Ureter (tissue), 1 donor: ENCODE measurements at regions not wholly inside any gene's neighbourhood (a gene's known extent, or its start where the extent isn't known, plus 50 kb on each side); places are given as distances from the start of the nearest gene placed in this dataset.
"Not testable (repeated sequence)": the region's sequence is repeated elsewhere in the genome, so short reads cannot be mapped to it uniquely, and the experiment has no call there.

Source experiments
- DNase-seq: peaks from one replicate; pipeline ENCODE4 v3.0.0-alpha.2; 2020; ENCODE audit warnings: low spot score
- donor health status: DM: yes; HTN: yes; CAD: no.

- DNase-seq = no peak
These were observed 353.7 kb upstream of the IRX2 start for GRCh38 chr5:3105172-3105571.

DNA sequence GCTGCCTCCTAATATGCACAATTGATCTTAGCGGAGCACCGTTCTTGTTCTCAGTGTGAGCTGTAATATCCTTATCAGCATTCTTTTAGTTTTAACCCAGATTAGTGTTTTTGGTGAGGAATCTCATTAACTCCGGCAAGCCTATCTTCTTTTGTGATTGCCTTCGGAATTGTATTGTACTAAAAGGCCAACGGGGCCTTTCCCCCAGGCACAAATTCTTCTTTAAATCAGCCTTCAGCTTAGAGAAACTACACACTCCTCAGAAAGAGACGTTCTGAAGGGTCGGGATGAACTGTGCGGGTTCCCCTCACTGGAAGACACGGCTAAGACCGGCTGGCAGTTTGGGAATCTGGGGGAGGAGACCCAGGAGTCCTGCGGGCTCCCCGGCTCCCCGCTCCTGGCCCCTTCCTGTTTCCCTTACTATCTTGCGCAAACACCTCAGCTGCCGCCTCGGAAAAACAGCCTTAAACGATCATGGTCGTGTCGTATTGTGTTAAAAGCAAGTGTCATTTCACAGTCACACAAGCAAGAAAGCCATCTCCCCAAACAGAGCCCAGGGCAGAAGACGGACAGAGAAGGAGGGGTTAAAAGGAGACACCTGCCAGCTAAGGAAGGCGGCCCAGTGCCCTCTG, 353.1 kb upstream of the IRX2 start:
- no peak for DNase-seq

- no peak for DNase-seq
These were observed 351.9 kb upstream of the IRX2 start for GRCh38 chr5:3103262-3103811.

DNA sequence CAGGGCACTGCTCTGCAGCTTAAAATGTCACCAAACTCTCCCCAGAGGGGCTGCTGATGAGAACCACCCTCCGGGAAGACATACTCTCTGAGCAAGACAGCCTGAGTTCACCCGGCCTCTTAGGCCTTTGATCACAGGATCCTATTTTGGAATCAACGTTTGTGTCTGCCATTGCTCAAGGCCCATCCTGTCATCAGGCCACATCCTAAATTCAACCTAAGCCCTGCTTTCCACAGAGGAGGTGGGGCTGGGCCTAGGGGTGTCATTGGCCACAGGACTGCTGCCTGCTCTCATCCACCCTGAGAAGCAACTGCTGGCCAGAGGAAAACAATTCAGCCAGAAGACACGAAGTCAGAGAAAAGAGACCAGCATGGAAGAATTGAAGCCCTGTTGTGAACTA, 351.1 kb upstream of the IRX2 start:
- DNase-seq = no peak

GRCh38 chr5:3101561-3101960, 350.1 kb upstream of the IRX2 start:
- DNase-seq = no peak

DNA sequence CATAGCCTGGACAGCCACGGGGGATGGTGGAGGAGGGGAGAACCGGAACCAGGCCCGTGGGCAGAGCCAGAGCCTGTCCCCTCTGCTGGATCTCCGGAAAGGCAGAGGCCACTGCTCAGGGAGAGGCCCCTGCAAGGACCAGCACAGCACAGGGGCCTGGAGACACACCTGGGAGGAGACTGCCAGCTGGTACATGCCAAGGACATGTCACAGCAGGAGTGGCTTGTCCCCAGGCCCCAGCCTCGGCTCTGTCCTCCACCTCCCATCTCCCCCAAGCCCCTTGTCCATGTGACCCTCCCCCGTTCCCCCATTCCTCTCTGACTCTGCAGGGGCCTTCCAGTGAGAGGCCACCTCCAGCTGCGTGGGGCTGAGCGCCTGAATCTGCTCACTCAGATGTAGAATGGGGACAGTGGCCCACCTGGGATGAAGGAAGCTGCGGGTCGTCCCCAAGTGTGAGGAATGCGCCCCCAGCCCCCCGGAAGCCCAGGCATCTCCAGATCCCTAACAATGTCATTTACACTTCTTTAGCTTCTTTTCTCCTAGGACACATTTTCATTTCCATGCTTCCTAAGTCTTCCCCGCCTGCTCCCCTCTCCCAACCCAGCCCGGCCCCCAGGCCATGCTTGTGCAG, 349.6 kb upstream of the IRX2 start:
- no peak for DNase-seq

- DNase-seq = no peak
These were observed 348.5 kb upstream of the IRX2 start for GRCh38 chr5:3099954-3100353.

DNA sequence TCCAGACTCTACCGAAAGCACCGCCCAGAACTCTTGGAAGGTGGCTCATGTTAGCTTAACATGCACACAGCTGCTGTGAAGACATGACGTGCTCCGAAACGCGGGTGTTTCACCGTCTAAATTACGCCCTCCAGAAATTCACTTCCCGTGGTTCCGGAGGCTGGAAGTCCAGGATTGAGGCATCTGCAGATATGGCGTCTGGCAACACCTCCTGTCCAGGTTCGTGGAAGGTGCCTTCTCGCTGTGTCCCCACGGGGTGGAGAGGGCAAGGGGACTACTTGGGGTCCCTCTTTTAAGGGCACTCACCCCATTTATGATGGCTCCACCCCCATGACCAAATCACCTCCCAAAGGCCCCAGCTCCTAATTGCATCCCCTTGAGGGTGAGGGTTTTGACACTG, 348.0 kb upstream of the IRX2 start:
- no peak for DNase-seq

GRCh38 chr5:3098821-3099220, 347.3 kb upstream of the IRX2 start:
- no peak for DNase-seq

DNA sequence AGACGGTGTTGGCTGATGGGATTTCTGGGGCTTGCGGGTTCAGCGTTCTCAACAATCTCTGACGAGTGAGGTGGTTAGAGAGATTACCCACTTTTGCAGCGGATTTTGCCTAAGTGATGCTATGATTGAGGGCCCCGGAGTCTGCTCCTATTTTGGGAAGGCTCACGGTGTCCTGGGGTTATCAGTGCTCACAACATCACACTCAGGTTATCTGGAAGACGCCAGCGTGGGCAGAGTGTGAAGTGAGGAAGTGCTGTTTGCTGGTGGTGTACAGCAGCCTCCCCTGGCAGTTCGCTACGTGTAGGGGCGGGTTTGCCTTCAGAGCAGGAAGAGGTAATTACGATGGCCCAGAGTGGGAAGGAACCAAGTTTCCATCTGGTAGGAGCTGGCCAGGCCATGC, 341.2 kb upstream of the IRX2 start:
- DNase-seq = no peak

DNA sequence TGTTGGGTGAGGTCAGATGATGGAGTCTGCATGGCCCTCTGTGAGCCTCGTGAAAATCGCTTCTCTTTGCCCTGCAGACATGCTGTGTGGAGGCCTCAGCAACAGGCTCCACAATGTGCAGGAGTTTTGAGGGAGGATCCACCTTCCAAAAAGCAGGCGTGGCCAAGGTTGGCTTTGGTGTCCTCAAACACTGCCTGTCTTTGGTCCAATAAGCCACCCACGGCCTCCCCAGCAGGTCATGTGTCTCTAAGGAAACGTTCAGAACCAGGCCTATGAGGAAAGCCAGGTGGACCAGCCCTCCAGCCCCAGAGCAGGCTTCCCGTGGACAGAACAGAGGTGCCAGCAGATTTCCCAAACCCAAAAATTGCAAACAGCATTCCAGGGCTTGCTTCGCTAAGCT, 340.7 kb upstream of the IRX2 start:
- no peak for DNase-seq

DNA sequence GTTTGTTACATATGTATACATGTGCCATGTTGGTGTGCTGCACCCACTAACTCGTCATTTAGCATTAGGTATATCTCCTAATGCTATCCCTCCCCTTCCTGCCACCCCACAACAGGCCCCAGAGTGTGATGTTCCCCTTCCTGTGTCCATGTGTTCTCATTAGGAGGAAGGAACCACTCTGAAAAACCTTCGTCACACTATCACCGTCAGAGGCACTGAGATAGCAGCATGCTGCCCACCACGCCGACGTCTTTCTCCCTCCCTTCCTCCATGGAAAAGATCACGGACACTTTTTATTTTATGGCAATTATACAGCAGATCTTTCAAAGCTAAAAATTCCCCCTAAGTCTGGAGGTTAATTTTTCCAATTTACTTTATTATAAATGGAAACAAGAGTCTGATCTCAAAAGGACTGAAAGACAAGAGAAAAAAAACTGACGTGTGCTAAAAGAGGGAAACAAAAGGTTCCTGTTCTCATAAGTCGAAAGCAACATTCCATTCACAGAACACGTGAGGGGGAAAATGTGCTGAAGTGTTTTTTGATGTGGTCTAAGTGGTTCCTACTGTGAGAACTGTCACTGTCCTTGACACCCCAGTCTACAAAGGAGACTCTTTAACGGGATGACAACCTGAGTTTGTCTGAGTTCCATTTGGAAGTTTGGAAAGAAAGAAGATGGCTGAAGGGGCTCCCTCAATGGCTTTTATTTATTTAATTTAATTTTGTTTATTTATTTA, 339.7 kb upstream of the IRX2 start:
- DNase-seq = no peak

DNA sequence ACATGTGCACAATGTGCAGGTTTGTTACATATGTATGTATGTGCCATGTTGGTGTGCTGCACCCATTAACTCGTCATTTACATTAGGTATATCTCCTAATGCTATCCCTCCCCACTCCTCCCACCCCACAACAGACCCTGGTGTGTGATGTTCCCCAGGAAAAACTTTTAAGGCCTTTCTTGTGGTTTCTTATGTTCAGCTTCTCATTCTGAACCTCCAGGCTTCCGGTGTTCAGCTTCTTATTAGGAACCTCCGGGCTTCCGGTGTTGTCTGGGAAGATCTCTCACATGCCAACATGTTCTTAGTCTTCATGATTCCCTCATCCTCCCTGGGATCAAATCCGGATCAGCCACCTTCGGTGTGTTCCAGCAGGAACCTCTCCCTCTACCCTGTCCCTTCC, 338.8 kb upstream of the IRX2 start:
- not testable (repeated sequence) for DNase-seq

- DNase-seq = no peak
These were observed 328.9 kb upstream of the IRX2 start for GRCh38 chr5:3080366-3080765.

- no peak for DNase-seq
These were observed 326.2 kb upstream of the IRX2 start for GRCh38 chr5:3077684-3078083.

DNA sequence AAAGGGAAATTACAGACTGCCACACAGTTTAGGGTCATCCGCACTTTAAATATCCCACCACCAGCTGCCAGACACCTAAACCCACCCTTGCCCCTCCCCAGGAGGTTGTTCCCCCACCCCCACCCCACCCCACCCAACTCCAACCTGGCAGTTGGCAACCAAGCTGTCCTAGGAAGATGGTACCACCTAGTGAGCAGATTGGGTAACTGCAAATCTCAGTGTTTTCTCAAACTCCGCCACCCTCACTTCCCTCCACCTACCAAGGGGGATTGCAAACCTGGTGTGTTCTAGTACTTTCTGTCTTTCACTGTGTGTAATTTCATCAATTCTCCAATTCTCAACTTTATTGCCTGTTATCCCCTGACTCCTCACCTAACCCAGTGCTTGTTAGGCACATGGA, 323.8 kb upstream of the IRX2 start:
- DNase-seq = no peak

DNA sequence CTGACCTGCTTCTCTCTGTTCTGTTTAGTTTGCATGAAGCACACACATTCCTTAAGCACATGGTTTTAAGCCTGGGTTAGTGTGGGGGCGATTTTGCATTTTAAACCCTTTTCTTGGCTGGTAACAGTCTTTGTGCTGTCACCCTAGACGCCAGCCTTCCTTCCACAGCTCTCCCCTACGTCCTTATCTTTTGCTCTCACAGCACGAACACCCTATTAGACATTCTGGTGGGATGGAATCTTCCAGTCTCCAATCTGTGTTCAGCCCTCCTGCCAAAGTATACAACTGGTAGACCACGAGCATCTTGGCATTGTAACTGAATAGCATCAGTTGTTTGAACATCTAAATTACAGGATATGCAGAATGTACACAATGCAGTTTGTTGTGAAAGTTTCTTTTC, 316.9 kb upstream of the IRX2 start:
- no peak for DNase-seq

DNA sequence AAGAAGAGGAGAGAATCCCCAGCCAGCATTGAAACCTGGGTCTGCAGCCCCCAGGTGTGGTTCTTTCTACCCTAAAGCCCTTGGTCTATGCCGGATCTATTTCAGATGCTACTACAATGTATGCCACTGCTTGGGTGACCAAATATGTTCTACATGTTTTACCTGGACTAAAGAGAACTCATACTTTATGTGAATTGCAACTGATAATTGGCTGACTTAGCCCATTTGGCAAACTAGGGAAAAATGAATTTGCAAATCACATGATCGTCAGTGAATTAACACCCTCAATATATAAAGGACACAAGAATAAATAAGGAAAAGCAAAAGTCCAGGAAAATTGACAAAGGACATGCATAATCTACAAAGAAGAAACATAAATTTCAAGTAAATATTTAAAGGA, 308.8 kb upstream of the IRX2 start:
- DNase-seq = no peak

DNA sequence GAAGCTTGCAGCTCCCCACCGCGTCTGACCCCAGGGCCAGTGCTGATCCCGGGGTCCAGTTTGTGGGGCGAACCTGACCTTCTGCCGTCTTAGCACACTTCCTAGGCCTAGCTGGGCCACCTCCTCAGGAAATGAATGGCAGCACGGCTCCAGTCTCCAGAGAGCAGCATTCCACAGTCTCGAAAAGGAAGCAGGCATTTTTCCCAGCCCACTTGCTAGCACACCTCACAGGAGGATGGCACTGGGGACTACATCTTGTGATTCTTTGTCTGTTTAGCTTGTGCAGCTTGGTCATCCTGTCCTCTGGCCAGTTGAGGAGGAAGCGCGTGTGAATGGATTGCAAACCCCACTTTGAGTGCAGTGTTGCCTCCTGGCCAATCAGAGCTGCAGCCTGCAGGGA, 308.0 kb upstream of the IRX2 start:
- peak; percentile 32 for DNase-seq

- DNase-seq = peak; percentile 36
These were observed 307.5 kb upstream of the IRX2 start for GRCh38 chr5:3058942-3059341.

GRCh38 chr5:3056866-3057265, 305.4 kb upstream of the IRX2 start:
- DNase-seq = no peak

GRCh38 chr5:3051400-3051799, 299.9 kb upstream of the IRX2 start:
- DNase-seq = peak; percentile 20

DNA sequence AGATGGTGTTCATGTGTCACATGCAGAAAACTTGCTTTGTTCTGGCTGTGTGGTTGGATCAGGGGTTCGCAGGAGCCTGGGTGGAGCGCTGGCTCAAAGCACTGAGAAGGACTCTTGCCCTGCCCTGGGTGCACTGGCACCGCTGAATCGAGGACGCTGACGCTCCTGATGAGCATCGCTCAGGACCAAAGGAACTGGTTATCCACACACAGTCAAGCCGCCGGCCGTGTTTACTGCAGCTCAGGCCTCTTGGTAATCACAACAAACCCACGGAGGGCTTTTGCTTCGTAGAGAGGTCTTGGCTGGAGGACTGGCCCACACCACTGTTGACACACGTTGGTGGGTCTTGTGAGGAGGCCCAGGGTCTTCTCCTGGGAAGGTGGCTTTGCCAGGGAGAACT, 299.4 kb upstream of the IRX2 start:
- DNase-seq = peak; percentile 28
